Activated CD4-positive, alpha-beta T cell treated with anti-CD3 and anti-CD28 coated beads for 36 hours (primary cell): ENCODE measurements at regions not wholly inside any gene's neighbourhood (a gene's known extent, or its start where the extent isn't known, plus 50 kb on each side); places are given as distances from the start of the nearest gene placed in this dataset.
"Not testable (repeated sequence)": the region's sequence is repeated elsewhere in the genome, so short reads cannot be mapped to it uniquely, and the experiment has no call there.

ENCODE experiments used
- ATAC-seq: fragments of 200-7000 bp; cut with Tn5 transposase; one replicate; pipeline ENCODE4 v1.10.0; 2021; ENCODE audit warnings: mild to moderate bottlenecking, moderate library complexity
- CTCF ChIA-PET: fragments of 350-600 bp; sonication (Branson Sonifier 250); formaldehyde crosslinking; loops from one replicate; lab custom pipeline; 2021; ENCODE audit warnings: antibody characterized with exemption; lab: Charles Lee
- POLR2A ChIA-PET: fragments of 350-600 bp; sonication (Branson Sonifier 250); formaldehyde crosslinking; loops from one replicate; lab custom pipeline; 2021; ENCODE audit warnings: antibody characterized with exemption, inconsistent platforms; lab: Charles Lee
- DNase-seq: peaks from one replicate; pipeline ENCODE4 v3.0.0-alpha.2; 2020
- H3K27ac Mint-ChIP-seq: one replicate; pipeline ENCODE4 v1.8.0; 2021; ENCODE audit warnings: mixed read lengths
- H3K27me3 Mint-ChIP-seq: one replicate; pipeline ENCODE4 v1.8.0; 2021; ENCODE audit warnings: mixed read lengths
- H3K36me3 Mint-ChIP-seq: one replicate; pipeline ENCODE4 v1.8.0; 2021; ENCODE audit warnings: low read depth, mixed read lengths
- H3K4me1 Mint-ChIP-seq: one replicate; pipeline ENCODE4 v1.8.0; 2021; ENCODE audit warnings: mixed read lengths
- H3K4me3 Mint-ChIP-seq: one replicate; pipeline ENCODE4 v1.8.0; 2021; ENCODE audit warnings: mild to moderate bottlenecking, moderate library complexity, mixed read lengths
- H3K9me3 Mint-ChIP-seq: one replicate; pipeline ENCODE4 v1.8.0; 2021; ENCODE audit warnings: low read depth, mixed read lengths
- intact Hi-C, 2 experiments: fragments of 100-400 bp; cut with DNase I in 1 of 2; cut with micrococcal nuclease in 1 of 2; formaldehyde crosslinking; loops; one replicate each; pipeline versions ENCODE4 v1.14.2 to v1.15.1; 2022 to 2024; cut with DNase I, micrococcal nuclease

GRCh38 chr4:123649645-123650391 is 253.2 kb downstream of the SPRY1 start:
- CTCF ChIA-PET = interaction anchor here (1.6 to 2.1 kb wide), 3 partner anchors 8 to 12 kb away, joined by 3 to 7 read pairs (median 5); no protein-coding TSS in a partner anchor
- no peak for ATAC-seq
- H3K9me3 Mint-ChIP-seq = no peaks in the 10 kb centered on the region

GRCh38 chr4:123651066-123651465 is 254.5 kb downstream of the SPRY1 start:
- Mint-ChIP-seq H3K4me3 (no peak overlapping the region), H3K36me3 (peaks cover 2% of the 10 kb centered on the region), H3K4me1 (no peaks in the 10 kb centered on the region), H3K27me3 (no peaks in the 10 kb centered on the region), H3K9me3 (no peaks in the 10 kb centered on the region), H3K27ac (no peak overlapping the region)
- ChIA-PET CTCF (interaction anchor here (1.6 to 1.8 kb wide), 2 partner anchors 7 to 10 kb away, joined by 3 to 5 read pairs; no protein-coding TSS in a partner anchor), POLR2A (interaction anchor here (0.6 kb wide), 1 partner anchor 85 kb away, joined by 3 read pairs; no protein-coding TSS in a partner anchor)
- ATAC-seq = no peak
- DNase-seq = no peak
- intact Hi-C loops = no loop called here

More at GRCh38 chr4:123649645-123650391, 253.2 kb downstream of the SPRY1 start:
- intact Hi-C loops = no loop called here
- Mint-ChIP-seq H3K27me3 (no peaks in the 10 kb centered on the region), H3K4me3 (no peak overlapping the region), H3K4me1 (no peaks in the 10 kb centered on the region), H3K27ac (no peak overlapping the region), H3K36me3 (no peaks in the 10 kb centered on the region)
- POLR2A ChIA-PET = no interaction called here
- DNase-seq = no peak

- POLR2A ChIA-PET = interaction anchor here (0.6 kb wide), 1 partner anchor 85 kb away, joined by 3 read pairs; no protein-coding TSS in a partner anchor
- no peak overlapping the region for H3K4me3 Mint-ChIP-seq
- ATAC-seq (no peak), DNase-seq (no peak)
- no peaks in the 10 kb centered on the region for H3K4me1 Mint-ChIP-seq
- H3K9me3 Mint-ChIP-seq = no peaks in the 10 kb centered on the region
- CTCF ChIA-PET = no interaction called here
- intact Hi-C loops = no loop called here
- peaks cover 2% of the 10 kb centered on the region for H3K36me3 Mint-ChIP-seq
- no peaks in the 10 kb centered on the region for H3K27me3 Mint-ChIP-seq
- H3K27ac Mint-ChIP-seq = no peak overlapping the region
Observed at GRCh38 chr4:123651536-123652180, 255.1 kb downstream of the SPRY1 start.

GRCh38 chr4:123652476-123652875 is 255.9 kb downstream of the SPRY1 start:
- H3K27ac Mint-ChIP-seq = no peak overlapping the region
- POLR2A ChIA-PET = no interaction called here
- peaks cover 5% of the 10 kb centered on the region for H3K4me1 Mint-ChIP-seq
- H3K4me3 Mint-ChIP-seq = no peak overlapping the region
- intact Hi-C loops = no loop called here
- no peak for DNase-seq
- ATAC-seq = no peak
- CTCF ChIA-PET = no interaction called here
- H3K36me3 Mint-ChIP-seq = peaks cover 5% of the 10 kb centered on the region
- no peaks in the 10 kb centered on the region for H3K27me3 Mint-ChIP-seq
- peaks cover 3% of the 10 kb centered on the region for H3K9me3 Mint-ChIP-seq

DNA sequence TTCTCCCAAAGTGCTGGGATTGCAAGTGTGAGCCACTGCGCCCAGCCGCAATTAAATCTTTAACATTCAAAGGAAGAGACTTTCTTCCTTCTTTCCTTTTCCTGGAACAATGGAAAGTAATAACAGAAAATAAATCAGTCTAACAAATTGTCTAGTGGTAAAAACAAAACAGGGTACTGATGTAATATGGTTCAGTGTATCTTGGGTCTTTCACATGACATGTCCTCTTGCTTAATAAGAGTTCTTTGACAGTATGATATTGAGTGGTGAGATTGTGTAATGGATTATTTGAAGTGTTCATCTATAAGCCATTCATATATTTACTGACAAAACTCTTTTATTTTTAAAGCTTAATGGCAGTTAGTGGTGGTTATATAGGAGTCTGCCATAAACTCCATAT is 256.6 kb downstream of the SPRY1 start:
- ChIA-PET CTCF (no interaction called here), POLR2A (no interaction called here)
- H3K4me3 Mint-ChIP-seq = no peak overlapping the region
- peaks cover 3% of the 10 kb centered on the region for H3K9me3 Mint-ChIP-seq
- peaks cover 11% of the 10 kb centered on the region for H3K4me1 Mint-ChIP-seq
- DNase-seq (no peak), ATAC-seq (no peak)
- intact Hi-C loops = no loop called here
- peaks cover 5% of the 10 kb centered on the region for H3K36me3 Mint-ChIP-seq
- H3K27me3 Mint-ChIP-seq = no peaks in the 10 kb centered on the region
- H3K27ac Mint-ChIP-seq = no peak overlapping the region

- DNase-seq, ATAC-seq, H3K36me3 Mint-ChIP-seq, H3K4me3 Mint-ChIP-seq, POLR2A ChIA-PET, H3K9me3 Mint-ChIP-seq, H3K27ac Mint-ChIP-seq: not testable (repeated sequence)
- peaks cover 15% of the 10 kb centered on the region for H3K4me1 Mint-ChIP-seq
- H3K27me3 Mint-ChIP-seq = peaks cover 12% of the 10 kb centered on the region
- intact Hi-C loops = loop anchor here in 1 of 2 experiments (5.0 kb wide), 2 partner anchors 80 to 260 kb away; partner anchors contain the start of gene SPRY1
- CTCF ChIA-PET = interaction anchor here (0.7 kb wide), 1 partner anchor 527 kb away, joined by 4 read pairs; no protein-coding TSS in a partner anchor
Observed at GRCh38 chr4:123656746-123657294, 260.2 kb downstream of the SPRY1 start.

- H3K9me3 Mint-ChIP-seq, H3K36me3 Mint-ChIP-seq, POLR2A ChIA-PET, H3K4me3 Mint-ChIP-seq, DNase-seq, H3K27ac Mint-ChIP-seq: not testable (repeated sequence)
- intact Hi-C loops = loop anchor here (2.0 to 5.0 kb wide), 3 partner anchors 80 to 261 kb away; partner anchors contain the start of gene SPRY1 (in 2 of the 2)
- peak; percentile 79 for ATAC-seq
- peaks cover 12% of the 10 kb centered on the region for H3K27me3 Mint-ChIP-seq
- CTCF ChIA-PET = interaction anchor here (0.6 to 1.9 kb wide), 2 partner anchors 7 to 110 kb away, joined by 3 to 5 read pairs; no protein-coding TSS in a partner anchor
- peaks cover 15% of the 10 kb centered on the region for H3K4me1 Mint-ChIP-seq
Observed at GRCh38 chr4:123657606-123658005, 261.0 kb downstream of the SPRY1 start.

GRCh38 chr4:123659262-123659661 is 262.7 kb downstream of the SPRY1 start:
- no peak overlapping the region for H3K27ac Mint-ChIP-seq
- intact Hi-C loops = loop anchor here (2.0 to 5.0 kb wide), 3 partner anchors 82 to 262 kb away; partner anchors contain the start of gene SPRY1 (in 2 of the 2)
- H3K4me3 Mint-ChIP-seq = no peak overlapping the region
- H3K9me3 Mint-ChIP-seq = peaks cover 3% of the 10 kb centered on the region
- POLR2A ChIA-PET = no interaction called here
- H3K27me3 Mint-ChIP-seq = peaks cover 14% of the 10 kb centered on the region
- ATAC-seq (no peak), DNase-seq (no peak)
- peaks cover 15% of the 10 kb centered on the region for H3K4me1 Mint-ChIP-seq
- CTCF ChIA-PET = interaction anchor here (0.5 to 1.9 kb wide), 3 partner anchors 9 to 109 kb away, joined by 3 to 5 read pairs (median 3); no protein-coding TSS in a partner anchor
- peaks cover 5% of the 10 kb centered on the region for H3K36me3 Mint-ChIP-seq

- Mint-ChIP-seq H3K4me1 (peaks cover 15% of the 10 kb centered on the region), H3K9me3 (peaks cover 3% of the 10 kb centered on the region), H3K27me3 (peaks cover 14% of the 10 kb centered on the region), H3K27ac (no peak overlapping the region), H3K4me3 (no peak overlapping the region), H3K36me3 (peaks cover 5% of the 10 kb centered on the region)
- intact Hi-C loops = loop anchor here (1.0 to 10.0 kb wide), 6 partner anchors 82 to 555 kb away; partner anchors contain the start of gene SPRY1 (in 2 of the 2)
- DNase-seq (no peak), ATAC-seq (no peak)
- ChIA-PET CTCF (interaction anchor here (1.2 kb wide), 2 partner anchors 10 to 159 kb away, joined by 3 to 7 read pairs; no protein-coding TSS in a partner anchor), POLR2A (no interaction called here)
Observed at GRCh38 chr4:123659730-123660129, 263.1 kb downstream of the SPRY1 start.

- ATAC-seq (no peak), DNase-seq (no peak)
- Mint-ChIP-seq H3K27ac (no peak overlapping the region), H3K27me3 (peaks cover 17% of the 10 kb centered on the region), H3K9me3 (peaks cover 3% of the 10 kb centered on the region), H3K36me3 (peaks cover 3% of the 10 kb centered on the region), H3K4me3 (no peak overlapping the region), H3K4me1 (peaks cover 15% of the 10 kb centered on the region)
- ChIA-PET POLR2A (no interaction called here), CTCF (interaction anchor here (0.5 to 2.2 kb wide), 11 partner anchors 7 to 558 kb away, joined by 3 to 11 read pairs (median 4); no protein-coding TSS in a partner anchor)
- intact Hi-C loops = loop anchor here (2.0 to 10.0 kb wide), 2 partner anchors 270 to 556 kb away; no protein-coding TSS in a partner anchor
Observed at GRCh38 chr4:123661080-123661737, 264.6 kb downstream of the SPRY1 start.
